Esophagus squamous epithelium (tissue), 4 donors: ENCODE measurements at regions not wholly inside any gene's neighbourhood (a gene's known extent, or its start where the extent isn't known, plus 50 kb on each side); places are given as distances from the start of the nearest gene placed in this dataset.

ENCODE experiments used
- CTCF ChIP-seq, 6 experiments: fragments of 450-650 bp in 4 of 6; fragments of 200-600 bp in 2 of 6; sonication (generic) in 2 of 6; IDR thresholded peaks; one replicate each; pipeline ENCODE4 v1.5.1; 2016 to 2019; ENCODE audit warnings: antibody characterized with exemption in 6 of 6, mild to moderate bottlenecking in 4 of 6, moderate library complexity in 4 of 6
- POLR2A ChIP-seq, 4 donors: fragments of 450-650 bp; IDR thresholded peaks; one replicate each; pipeline ENCODE4 v1.6.1; 2017; ENCODE audit warnings: antibody characterized with exemption in 4 of 4, mild to moderate bottlenecking in 4 of 4, moderate library complexity in 3 of 4

- TF ChIP-seq CTCF (IDR thresholded peaks at IDR 0.05): no peak
- TF ChIP-seq POLR2A (IDR thresholded peaks at IDR 0.05): no peak
Measured at GRCh38 chr14:96632363-96632758, 130.2 kb downstream of the PAPOLA start.
